Right cardiac atrium (tissue), 5 donors: ENCODE measurements at regions not wholly inside any gene's neighbourhood (a gene's known extent, or its start where the extent isn't known, plus 50 kb on each side); places are given as distances from the start of the nearest gene placed in this dataset.

Source experiments
- ATAC-seq, 2 donors: fragments of 200-7000 bp; cut with Tn5 transposase; one replicate each; pipeline versions ENCODE4 v1.8.0 to v1.9.1; 2020; ENCODE audit warnings: moderate library complexity in 2 of 2, mild to moderate bottlenecking in 1 of 2
- DNase-seq, 3 donors: peaks; one replicate each; pipeline ENCODE4 v3.0.0-alpha.2; 2020
- H3K27ac ChIP-seq: one replicate; pipeline ENCODE4 v1.5.1; 2013; ENCODE audit warnings: mild to moderate bottlenecking, low read length, control low read depth, moderate library complexity
- H3K27me3 ChIP-seq: one replicate; pipeline ENCODE4 v1.6.1; 2013; ENCODE audit not compliant: control insufficient read depth, insufficient read depth
- H3K4me1 ChIP-seq: one replicate; pipeline ENCODE4 v1.6.1; 2013; ENCODE audit warnings: low read length; ENCODE audit not compliant: control insufficient read depth, insufficient read depth
- H3K4me3 ChIP-seq: one replicate; pipeline ENCODE4 v1.5.1; 2013; ENCODE audit warnings: low read length, control low read depth
- H3K9me3 ChIP-seq: one replicate; pipeline ENCODE4 v1.6.1; 2013; ENCODE audit warnings: low read length; ENCODE audit not compliant: control insufficient read depth
- WGBS: extraction: QIAGEN DNeasy Blood & Tissue Kit; methylation state at CpG from one replicate; pipeline ENCODE4 v1.1.7; 2013; 5-methylcytosine and 5-hydroxymethylcytosine counted together
- intact Hi-C, 4 donors: fragments of 100-400 bp; cut with DNase I; formaldehyde crosslinking; loops; one replicate each; pipeline versions ENCODE4 v1.11.0 to v1.14.0; 2022 to 2023
- donor health status: healthy with polysubstance abuse.
- donor health status: DM: no; HTN: yes; CAD: no.
- donor health status: DM: no; HTN: no; CAD: no.
- donor health status: DM: no; HTN: yes; CAD: no; lungs with severe emphysema.
- donor health status: DM: yes; HTN: yes; CAD: no.

- no peak for DNase-seq
- no peak for ATAC-seq
- intact Hi-C loops: no loop called here
- 54% methylated on average over 2 of the region's 2 CpGs for WGBS
- H3K27ac ChIP-seq: no peak overlapping the region
- H3K9me3 ChIP-seq: peaks cover 1% of the 10 kb centered on the region
- no peaks in the 10 kb centered on the region for H3K27me3 ChIP-seq
- no peaks in the 10 kb centered on the region for H3K4me1 ChIP-seq
- no peak overlapping the region for H3K4me3 ChIP-seq
Measured at GRCh38 chr5:29894668-29895067, 1298.8 kb upstream of the CDH6 start.

DNA sequence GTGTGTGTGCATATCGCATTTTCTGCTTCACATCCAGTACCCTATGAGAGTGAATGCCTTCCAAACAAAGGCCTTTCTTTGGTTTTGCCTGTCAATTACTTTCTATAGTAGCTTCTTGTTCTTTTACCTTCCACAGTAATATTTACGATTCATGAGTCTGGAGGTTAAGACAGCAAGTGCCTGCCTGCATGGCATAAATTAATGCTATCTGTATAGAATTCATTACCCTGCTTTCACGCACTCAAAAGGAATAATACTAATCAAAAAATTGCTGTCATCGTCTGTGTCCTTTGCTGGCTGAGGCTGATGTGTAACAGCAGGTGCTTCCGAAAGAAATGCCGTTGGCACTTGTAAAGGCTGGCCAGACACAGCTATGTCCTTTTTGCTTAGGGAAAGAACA, 1304.4 kb upstream of the CDH6 start:
- H3K4me1 ChIP-seq: no peaks in the 10 kb centered on the region
- ATAC-seq: no peak
- H3K9me3 ChIP-seq: peaks cover 3% of the 10 kb centered on the region
- DNase-seq: no peak
- H3K27ac ChIP-seq: no peak overlapping the region
- H3K4me3 ChIP-seq: no peak overlapping the region
- no peaks in the 10 kb centered on the region for H3K27me3 ChIP-seq
- intact Hi-C loops: no loop called here
- 80% methylated on average over 6 of the region's 6 CpGs for WGBS

- H3K27me3 ChIP-seq: no peaks in the 10 kb centered on the region
Measured at GRCh38 chr5:29885595-29885994, 1307.9 kb upstream of the CDH6 start.

DNA sequence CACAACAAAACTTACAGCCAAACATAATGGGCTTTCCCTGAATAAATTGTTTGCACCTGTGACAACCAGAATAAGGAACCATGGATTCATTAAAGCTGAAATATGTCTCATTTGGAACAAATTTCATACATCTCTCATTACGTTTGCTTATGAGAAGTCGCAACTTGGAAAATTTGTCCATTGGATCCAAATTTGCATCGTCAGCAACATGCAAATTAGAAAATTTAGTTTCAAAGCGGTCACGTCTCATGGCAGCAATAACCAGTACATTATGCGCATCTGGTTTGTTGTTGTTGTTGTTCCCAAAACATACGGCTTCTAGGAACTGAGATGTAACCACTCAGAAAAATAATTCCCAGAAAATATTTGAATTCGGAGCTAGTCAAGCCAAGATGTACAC, 1311.5 kb upstream of the CDH6 start:
- Histone ChIP-seq H3K4me3 (no peak overlapping the region), H3K4me1 (no peaks in the 10 kb centered on the region), H3K27ac (no peak overlapping the region), H3K27me3 (no peaks in the 10 kb centered on the region), H3K9me3 (peaks cover 2% of the 10 kb centered on the region)
- ATAC-seq (no peak), DNase-seq (no peak)
- WGBS: 83% methylated on average over 8 of the region's 8 CpGs
- intact Hi-C loops: no loop called here

More at GRCh38 chr5:29885595-29885994, 1307.9 kb upstream of the CDH6 start:
- ATAC-seq: no peak
- Histone ChIP-seq H3K4me1 (no peaks in the 10 kb centered on the region), H3K9me3 (peaks cover 4% of the 10 kb centered on the region), H3K4me3 (no peak overlapping the region), H3K27ac (no peak overlapping the region)
- intact Hi-C loops: no loop called here
- no peak for DNase-seq
- 81% methylated on average over 9 of the region's 9 CpGs for WGBS

DNA sequence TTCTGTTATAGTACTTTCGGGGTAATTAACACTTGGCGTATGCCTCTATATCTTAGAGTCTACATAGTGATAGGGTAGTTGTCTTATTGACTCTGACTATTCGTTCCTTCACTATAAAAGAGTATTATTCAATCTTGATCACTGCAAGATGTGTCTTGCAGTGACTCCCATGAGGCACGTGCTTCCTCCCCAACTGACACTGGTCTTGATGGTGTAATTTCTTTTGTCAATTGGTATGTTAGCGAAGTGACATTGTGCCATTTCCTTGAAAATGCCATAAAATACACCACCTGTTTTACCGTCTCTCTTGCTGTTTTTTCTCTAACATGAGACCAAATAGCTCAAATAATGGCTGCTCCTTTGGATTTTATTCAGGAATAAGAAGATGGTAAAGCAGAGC, 1314.1 kb upstream of the CDH6 start:
- Histone ChIP-seq H3K27me3 (no peaks in the 10 kb centered on the region), H3K4me1 (no peaks in the 10 kb centered on the region), H3K4me3 (no peak overlapping the region), H3K27ac (no peak overlapping the region), H3K9me3 (peaks cover 3% of the 10 kb centered on the region)
- intact Hi-C loops: no loop called here
- no peak for DNase-seq
- 66% methylated on average over 6 of the region's 6 CpGs for WGBS
- ATAC-seq: no peak

- Histone ChIP-seq H3K9me3 (peaks cover 3% of the 10 kb centered on the region), H3K4me3 (no peak overlapping the region), H3K27me3 (no peaks in the 10 kb centered on the region), H3K4me1 (no peaks in the 10 kb centered on the region), H3K27ac (no peak overlapping the region)
- intact Hi-C loops: no loop called here
- ATAC-seq (no peak), DNase-seq (no peak)
- WGBS: 96% methylated on average over 2 of the region's 2 CpGs
Measured at GRCh38 chr5:29878599-29878998, 1314.9 kb upstream of the CDH6 start.

DNA sequence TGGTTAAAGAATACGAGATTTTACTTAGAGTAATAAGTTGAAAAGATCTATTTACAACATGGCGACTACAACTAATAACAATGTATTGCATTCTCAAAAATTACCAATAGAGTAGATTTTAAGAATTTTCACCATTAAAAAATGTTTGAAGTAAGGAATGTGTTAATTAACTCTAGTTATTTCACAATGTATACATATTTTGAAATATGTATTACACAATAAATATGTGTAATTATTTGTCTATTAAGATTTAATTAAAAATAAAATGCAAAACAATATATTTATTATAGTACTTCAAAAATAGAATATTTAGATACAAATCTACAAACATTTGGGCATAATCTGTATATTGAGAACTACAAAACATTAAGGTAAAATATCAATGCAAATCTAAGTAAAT, 1326.3 kb upstream of the CDH6 start:
- intact Hi-C loops: no loop called here
- H3K4me3 ChIP-seq: no peak overlapping the region
- DNase-seq (no peak), ATAC-seq (no peak)
- no peaks in the 10 kb centered on the region for H3K27me3 ChIP-seq
- no peaks in the 10 kb centered on the region for H3K4me1 ChIP-seq
- WGBS: 77% methylated on average over 2 of the region's 2 CpGs
- no peak overlapping the region for H3K27ac ChIP-seq
- no peaks in the 10 kb centered on the region for H3K9me3 ChIP-seq

DNA sequence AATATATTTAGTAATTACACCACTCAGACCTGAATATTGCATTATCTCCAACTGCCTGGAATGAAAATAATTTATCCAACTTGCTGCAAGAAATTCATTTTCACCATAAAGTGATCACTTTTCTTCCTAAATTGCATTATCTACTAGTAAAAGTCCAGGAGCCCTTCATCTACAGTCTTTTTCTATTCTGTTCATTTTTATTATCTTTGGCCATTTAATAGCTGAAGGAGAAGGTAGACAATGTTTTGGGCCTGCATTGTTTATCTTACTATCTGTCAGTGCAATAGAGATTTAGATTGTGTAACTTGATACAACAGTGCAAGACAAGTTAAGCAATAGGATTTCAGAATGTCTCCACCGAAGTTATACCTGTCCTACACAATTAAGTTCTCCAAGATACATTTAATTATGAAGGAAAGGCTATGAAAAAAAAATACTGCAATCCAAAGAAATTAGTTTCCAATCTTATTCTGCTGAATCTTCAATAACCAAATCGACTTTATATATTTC, 1339.7 kb upstream of the CDH6 start:
- Histone ChIP-seq H3K4me3 (no peak overlapping the region), H3K9me3 (peaks cover 5% of the 10 kb centered on the region), H3K27me3 (no peaks in the 10 kb centered on the region), H3K4me1 (no peaks in the 10 kb centered on the region), H3K27ac (no peak overlapping the region)
- WGBS: 58% methylated on average over 2 of the region's 2 CpGs
- DNase-seq (no peak), ATAC-seq (no peak)
- intact Hi-C loops: no loop called here

GRCh38 chr5:29852329-29852728, 1341.2 kb upstream of the CDH6 start:
- intact Hi-C loops: no loop called here
- no peak overlapping the region for H3K27ac ChIP-seq
- ATAC-seq (no peak), DNase-seq (no peak)
- H3K4me3 ChIP-seq: no peak overlapping the region
- H3K4me1 ChIP-seq: no peaks in the 10 kb centered on the region
- H3K9me3 ChIP-seq: peaks cover 5% of the 10 kb centered on the region
- 78% methylated on average over 2 of the region's 2 CpGs for WGBS
- H3K27me3 ChIP-seq: no peaks in the 10 kb centered on the region

- intact Hi-C loops: no loop called here
- WGBS: 91% methylated on average over 3 of the region's 3 CpGs
- H3K4me3 ChIP-seq: no peak overlapping the region
- no peaks in the 10 kb centered on the region for H3K27me3 ChIP-seq
- H3K9me3 ChIP-seq: peaks cover 5% of the 10 kb centered on the region
- DNase-seq: no peak
- H3K4me1 ChIP-seq: no peaks in the 10 kb centered on the region
- H3K27ac ChIP-seq: no peak overlapping the region
- ATAC-seq: no peak
Measured at GRCh38 chr5:29845206-29845605, 1348.3 kb upstream of the CDH6 start.

DNA sequence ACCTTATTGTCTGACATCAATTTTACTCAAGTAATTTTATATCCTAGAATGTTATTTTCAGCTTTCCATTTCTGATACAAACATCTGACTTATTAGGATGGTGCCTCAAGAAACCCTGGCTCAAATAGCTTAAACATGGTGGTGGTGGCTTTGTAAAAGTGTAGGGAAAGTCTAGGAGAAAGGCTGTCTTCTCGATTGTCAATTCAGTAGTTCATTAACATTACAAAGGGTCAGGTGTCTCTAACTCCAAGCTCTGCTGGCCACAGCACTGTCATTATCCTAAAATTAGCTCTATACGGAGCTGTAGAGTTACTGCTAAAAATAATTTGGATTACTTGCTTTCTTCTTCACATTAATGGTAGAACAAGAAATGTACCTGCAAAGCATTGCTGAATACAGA, 1360.1 kb upstream of the CDH6 start:
- Histone ChIP-seq H3K27me3 (no peaks in the 10 kb centered on the region), H3K4me3 (no peak overlapping the region), H3K4me1 (no peaks in the 10 kb centered on the region), H3K9me3 (peaks cover 1% of the 10 kb centered on the region), H3K27ac (no peak overlapping the region)
- WGBS: 43% methylated on average over 2 of the region's 2 CpGs
- ATAC-seq (no peak), DNase-seq (no peak)
- intact Hi-C loops: no loop called here

DNA sequence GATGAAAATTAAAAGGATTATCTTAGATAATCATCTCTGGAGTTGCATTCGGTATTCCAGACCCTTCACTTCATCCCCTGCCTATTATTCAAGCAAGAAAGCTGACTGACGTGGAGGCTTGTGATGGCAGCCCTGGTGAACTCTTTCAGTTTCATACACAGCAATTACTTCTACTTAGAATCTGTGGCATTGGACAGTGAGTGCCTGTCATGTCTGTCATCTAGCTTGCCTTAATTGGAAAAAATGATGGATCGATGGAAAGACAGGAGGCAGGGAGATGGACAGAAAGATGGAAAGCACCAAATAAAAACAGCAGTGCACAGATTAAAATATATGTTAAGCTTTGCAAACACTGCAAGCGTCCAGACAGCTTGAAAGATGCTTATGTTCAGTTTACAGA, 1371.0 kb upstream of the CDH6 start:
- DNase-seq (no peak), ATAC-seq (no peak)
- WGBS: 53% methylated on average over 4 of the region's 4 CpGs
- H3K9me3 ChIP-seq: no peaks in the 10 kb centered on the region
- intact Hi-C loops: no loop called here
- no peak overlapping the region for H3K27ac ChIP-seq
- H3K4me3 ChIP-seq: no peak overlapping the region
- H3K4me1 ChIP-seq: no peaks in the 10 kb centered on the region
- H3K27me3 ChIP-seq: no peaks in the 10 kb centered on the region
